GM12875 (cell line): ENCODE measurements at regions not wholly inside any gene's neighbourhood (a gene's known extent, or its start where the extent isn't known, plus 50 kb on each side); places are given as distances from the start of the nearest gene placed in this dataset.

ENCODE experiments used
- H3K4me3 ChIP-seq: one replicate; pipeline ENCODE4 v1.5.1; 2011; ENCODE audit warnings: low read depth, low read length, control low read depth
- TF ChIP-seq, protein P1 (sequence below): IDR thresholded peaks from 2 replicates; pipeline ENCODE4 v1.5.1; 2011; ENCODE audit warnings: low read depth, mild to moderate bottlenecking, control low read depth, inconsistent platforms, low read length, moderate library complexity, borderline replicate concordance; ENCODE audit not compliant: insufficient read depth

DNA sequence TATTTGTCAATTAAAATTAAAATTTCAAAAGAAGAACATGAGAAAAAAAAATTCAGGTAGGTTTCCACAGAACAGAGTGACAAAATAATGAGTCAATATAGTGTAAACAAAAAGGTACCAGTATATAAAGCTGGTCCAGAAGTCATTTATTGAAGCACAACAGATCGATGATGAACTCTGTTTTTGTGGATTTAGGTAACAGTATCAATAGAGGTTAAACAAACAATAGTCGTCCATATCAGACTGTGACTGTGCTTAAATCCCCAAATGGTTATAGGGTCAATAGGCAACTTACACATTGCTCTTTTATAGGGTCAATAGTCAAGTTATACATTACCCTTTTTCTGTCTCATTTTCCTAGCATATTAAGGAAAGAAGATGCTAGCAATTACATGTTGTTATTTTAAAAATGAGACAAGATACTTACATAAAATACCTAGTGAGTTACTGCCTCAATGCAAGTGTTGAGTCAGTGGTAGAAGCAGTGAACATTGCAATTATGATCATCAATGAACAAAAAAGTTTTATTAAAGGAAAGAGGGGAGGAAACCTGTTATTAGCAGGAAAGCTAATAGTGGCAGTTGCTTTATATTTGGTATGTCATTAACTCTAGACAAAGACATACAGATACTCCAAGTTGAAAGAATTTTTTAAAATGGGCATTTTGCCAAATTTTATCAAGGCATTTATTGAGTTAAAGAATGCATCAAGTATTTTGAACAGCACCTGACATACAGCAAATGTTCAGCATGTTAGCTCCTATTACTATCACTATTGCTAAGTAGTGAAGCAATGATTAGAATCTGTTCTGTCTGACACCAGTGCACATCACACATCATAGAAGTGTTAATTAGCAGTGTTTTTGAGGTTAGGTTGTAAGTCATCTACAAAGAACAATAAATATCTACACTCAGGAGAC, 102.9 kb downstream of the CCER1 start:
- H3K4me3 ChIP-seq, result no peak overlapping the region
- TF ChIP-seq, protein P1, sequence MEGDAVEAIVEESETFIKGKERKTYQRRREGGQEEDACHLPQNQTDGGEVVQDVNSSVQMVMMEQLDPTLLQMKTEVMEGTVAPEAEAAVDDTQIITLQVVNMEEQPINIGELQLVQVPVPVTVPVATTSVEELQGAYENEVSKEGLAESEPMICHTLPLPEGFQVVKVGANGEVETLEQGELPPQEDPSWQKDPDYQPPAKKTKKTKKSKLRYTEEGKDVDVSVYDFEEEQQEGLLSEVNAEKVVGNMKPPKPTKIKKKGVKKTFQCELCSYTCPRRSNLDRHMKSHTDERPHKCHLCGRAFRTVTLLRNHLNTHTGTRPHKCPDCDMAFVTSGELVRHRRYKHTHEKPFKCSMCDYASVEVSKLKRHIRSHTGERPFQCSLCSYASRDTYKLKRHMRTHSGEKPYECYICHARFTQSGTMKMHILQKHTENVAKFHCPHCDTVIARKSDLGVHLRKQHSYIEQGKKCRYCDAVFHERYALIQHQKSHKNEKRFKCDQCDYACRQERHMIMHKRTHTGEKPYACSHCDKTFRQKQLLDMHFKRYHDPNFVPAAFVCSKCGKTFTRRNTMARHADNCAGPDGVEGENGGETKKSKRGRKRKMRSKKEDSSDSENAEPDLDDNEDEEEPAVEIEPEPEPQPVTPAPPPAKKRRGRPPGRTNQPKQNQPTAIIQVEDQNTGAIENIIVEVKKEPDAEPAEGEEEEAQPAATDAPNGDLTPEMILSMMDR, result no peak

DNA sequence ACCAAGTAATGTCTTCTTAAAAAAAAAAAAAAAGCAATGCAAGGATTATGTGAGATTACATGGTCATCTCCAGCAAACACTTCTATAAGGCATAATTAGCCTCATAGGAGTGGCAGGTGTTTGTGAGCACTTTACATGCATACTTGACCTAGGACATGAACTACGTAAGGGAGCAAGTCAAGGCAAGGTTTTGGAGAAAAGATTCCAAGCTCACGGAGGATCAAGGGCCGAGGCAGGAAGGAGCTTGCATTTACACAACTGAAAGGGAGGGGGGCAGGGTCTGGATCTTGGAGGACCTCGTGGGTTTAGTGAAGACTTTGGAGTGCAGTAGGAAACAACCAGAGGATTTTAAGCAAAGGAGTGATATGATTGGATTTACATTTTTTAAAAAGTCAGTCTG, 112.5 kb downstream of the CCER1 start:
- H3K4me3 ChIP-seq, result no peak overlapping the region
- TF ChIP-seq, protein P1, result no peak

DNA sequence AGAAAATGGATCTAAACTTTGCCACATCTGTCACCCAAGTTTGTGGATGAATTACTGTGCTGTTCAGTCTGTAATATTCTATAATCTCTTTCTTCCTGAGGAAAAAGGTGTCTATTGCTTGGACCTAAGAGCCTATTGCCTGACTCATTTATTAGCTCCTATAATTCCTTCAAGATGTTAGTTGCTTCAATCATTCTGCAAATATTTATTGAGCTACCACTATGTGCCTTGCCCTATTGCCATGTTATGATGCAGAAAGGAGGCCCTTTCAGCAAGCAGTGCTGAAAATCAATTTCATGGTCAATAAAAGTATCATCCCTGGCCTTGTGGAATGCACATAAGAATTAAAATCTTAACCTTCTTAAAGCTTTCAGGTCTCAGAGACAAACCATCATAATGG, 113.6 kb downstream of the CCER1 start:
- TF ChIP-seq, protein P1, result no peak
- no peak overlapping the region for H3K4me3 ChIP-seq

DNA sequence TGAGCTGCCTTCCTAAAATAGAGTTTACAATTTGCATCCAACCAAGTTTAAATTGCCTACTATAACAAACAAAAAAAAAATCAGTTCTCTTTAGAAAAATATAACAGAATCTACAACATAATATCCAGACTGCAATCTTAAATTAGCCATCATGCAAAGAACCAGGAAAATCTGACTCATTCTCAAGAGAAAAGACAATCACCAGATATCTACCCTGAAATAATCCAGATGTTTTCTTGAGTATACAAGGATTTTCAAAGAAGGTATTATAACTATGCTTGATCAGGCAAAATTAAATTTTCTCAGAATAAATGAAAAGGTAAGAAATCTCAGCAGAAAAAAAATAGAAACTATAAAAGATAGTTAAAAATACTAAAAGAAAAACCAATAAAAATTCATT, 115.6 kb downstream of the CCER1 start:
- no peak overlapping the region for H3K4me3 ChIP-seq
- TF ChIP-seq, protein P1, result no peak

DNA sequence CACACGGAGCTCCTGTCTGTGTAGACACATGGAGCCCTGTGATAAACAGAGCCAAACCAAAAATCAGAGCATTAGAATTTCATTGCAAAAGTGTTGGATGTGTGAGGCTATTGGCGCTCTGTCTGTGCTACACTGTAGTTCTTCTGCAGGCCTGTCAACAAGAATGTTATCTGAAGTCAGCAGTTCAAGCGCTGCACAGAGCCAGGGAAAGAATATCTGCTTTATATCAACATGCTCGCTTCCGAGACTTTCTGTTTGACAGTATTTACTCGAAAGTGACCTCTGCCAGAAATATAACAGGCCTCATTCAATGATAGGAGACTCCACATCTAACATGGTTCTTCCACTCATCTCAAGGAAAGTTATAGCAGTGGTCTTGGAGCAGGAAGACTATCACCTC, 118.3 kb downstream of the CCER1 start:
- TF ChIP-seq, protein P1, result no peak
- H3K4me3 ChIP-seq, result no peak overlapping the region

DNA sequence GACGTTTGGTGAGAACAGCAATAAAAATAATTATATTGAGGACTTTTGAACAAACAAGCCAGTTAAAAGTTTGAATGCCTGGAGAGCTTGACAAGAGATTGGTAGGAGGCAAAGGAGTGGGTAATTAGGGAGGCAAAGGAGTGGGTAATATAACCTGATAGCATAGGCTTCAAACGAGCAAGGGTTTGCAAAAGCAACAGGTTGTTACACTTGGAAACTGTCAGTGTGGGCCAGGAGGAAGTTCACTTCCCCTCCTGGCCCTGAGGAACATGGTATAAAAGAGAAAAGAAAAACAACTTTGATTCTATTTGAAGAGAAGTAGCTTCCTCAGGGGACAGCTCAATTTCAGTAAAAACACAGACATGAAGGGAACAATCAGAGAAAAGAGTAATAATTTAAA, 121.7 kb downstream of the CCER1 start:
- H3K4me3 ChIP-seq, result no peak overlapping the region
- TF ChIP-seq, protein P1, result no peak

DNA sequence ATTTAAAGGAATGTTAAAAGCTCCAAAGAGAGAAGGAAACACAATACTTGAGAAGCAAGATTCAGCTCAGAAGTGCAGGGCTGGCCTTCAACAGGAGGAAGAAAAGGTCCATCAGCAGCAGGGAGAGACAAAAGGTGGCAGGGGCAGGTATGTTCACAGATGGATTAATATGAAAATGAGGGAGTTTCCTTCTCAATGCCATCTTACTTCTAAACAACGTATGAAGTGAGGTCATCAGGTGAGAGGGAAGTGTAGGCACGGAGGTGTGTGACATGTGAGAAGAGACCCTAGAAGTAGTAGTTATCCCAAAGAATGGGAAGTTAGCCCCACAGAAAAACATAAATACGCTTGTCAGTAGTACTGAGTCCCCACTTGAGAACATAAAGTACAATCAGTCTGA, 122.5 kb downstream of the CCER1 start:
- H3K4me3 ChIP-seq, result no peak overlapping the region
- TF ChIP-seq, protein P1, result no peak
